Uterus (tissue), 3 donors: ENCODE measurements at regions not wholly inside any gene's neighbourhood (a gene's known extent, or its start where the extent isn't known, plus 50 kb on each side); places are given as distances from the start of the nearest gene placed in this dataset.

Experiments used
- DNase-seq, 2 donors: peaks; one replicate each; pipeline ENCODE4 v3.0.0-alpha.2; 2019 to 2020
- H3K27ac ChIP-seq, 2 donors: fragments of 200-600 bp; sonication (generic); 1 replicate in 1 of 2; 2 replicates in 1 of 2; pipeline ENCODE4 v1.5.1; 2016 to 2018
- H3K27me3 ChIP-seq, 2 donors: fragments of 200-600 bp; sonication (generic); one replicate each; pipeline ENCODE4 v1.5.1; 2018 to 2019; ENCODE audit warnings: control low read depth in 1 of 2
- H3K36me3 ChIP-seq, 2 donors: fragments of 200-600 bp; sonication (generic); one replicate each; pipeline ENCODE4 v1.5.1; 2019; ENCODE audit warnings: control low read depth in 1 of 2
- H3K4me1 ChIP-seq, 2 donors: fragments of 200-600 bp; sonication (generic); one replicate each; pipeline ENCODE4 v1.5.1; 2018 to 2019; ENCODE audit warnings: control low read depth in 1 of 2
- H3K4me3 ChIP-seq, 2 donors: fragments of 200-600 bp; sonication (generic); 1 replicate in 1 of 2; 2 replicates in 1 of 2; pipeline ENCODE4 v1.5.1; 2018 to 2019; ENCODE audit warnings: mild to moderate bottlenecking in 1 of 2
- H3K9me3 ChIP-seq, 2 donors: fragments of 200-600 bp; sonication (generic); one replicate each; pipeline ENCODE4 v1.5.1; 2019; ENCODE audit warnings: control low read depth in 1 of 2
- CTCF ChIP-seq, 4 experiments: fragments of 200-600 bp in 2 of 4; fragments of 450-650 bp in 2 of 4; sonication (generic) in 2 of 4; IDR thresholded peaks; one replicate each; pipeline ENCODE4 v1.5.1; 2016 to 2019; ENCODE audit warnings: antibody characterized with exemption in 4 of 4, mild to moderate bottlenecking in 2 of 4, moderate library complexity in 1 of 4
- POLR2A ChIP-seq, 2 donors: fragments of 450-650 bp; IDR thresholded peaks; one replicate each; pipeline ENCODE4 v1.6.1; 2016; ENCODE audit warnings: antibody characterized with exemption in 2 of 2, mild to moderate bottlenecking in 1 of 2, moderate library complexity in 1 of 2
- intact Hi-C: fragments of 100-400 bp; cut with DNase I; formaldehyde crosslinking; loops from one replicate; pipeline ENCODE4 v1.15.1; 2023; ENCODE audit warnings: low total_unique reads
- donor health status: DM: yes; HTN: yes; CAD: no.

- DNase-seq = no peak
- TF ChIP-seq CTCF (IDR thresholded peaks at IDR 0.05) (no peak), POLR2A (IDR thresholded peaks at IDR 0.05) (no peak)
- Histone ChIP-seq H3K27ac (no peak overlapping the region), H3K4me1 (no peaks in the 10 kb centered on the region), H3K4me3 (no peak overlapping the region), H3K9me3 (no peaks in the 10 kb centered on the region), H3K27me3 (no peaks in the 10 kb centered on the region), H3K36me3 (no peaks in the 10 kb centered on the region)
- intact Hi-C loops = no loop called here
Measured at GRCh38 chr2:129759472-129760010, 219.9 kb upstream of the RAB6C start.

- DNase-seq = no peak
- no peak overlapping the region for H3K27ac ChIP-seq
- H3K9me3 ChIP-seq = no peaks in the 10 kb centered on the region
- H3K36me3 ChIP-seq = no peaks in the 10 kb centered on the region
- H3K27me3 ChIP-seq = no peaks in the 10 kb centered on the region
- no peaks in the 10 kb centered on the region for H3K4me1 ChIP-seq
- no peak overlapping the region for H3K4me3 ChIP-seq
- intact Hi-C loops = no loop called here
- no peak for TF ChIP-seq POLR2A (IDR thresholded peaks at IDR 0.05)
- TF ChIP-seq CTCF (IDR thresholded peaks at IDR 0.05) = no peak
Measured at GRCh38 chr2:129760669-129761068, 218.8 kb upstream of the RAB6C start.

DNA sequence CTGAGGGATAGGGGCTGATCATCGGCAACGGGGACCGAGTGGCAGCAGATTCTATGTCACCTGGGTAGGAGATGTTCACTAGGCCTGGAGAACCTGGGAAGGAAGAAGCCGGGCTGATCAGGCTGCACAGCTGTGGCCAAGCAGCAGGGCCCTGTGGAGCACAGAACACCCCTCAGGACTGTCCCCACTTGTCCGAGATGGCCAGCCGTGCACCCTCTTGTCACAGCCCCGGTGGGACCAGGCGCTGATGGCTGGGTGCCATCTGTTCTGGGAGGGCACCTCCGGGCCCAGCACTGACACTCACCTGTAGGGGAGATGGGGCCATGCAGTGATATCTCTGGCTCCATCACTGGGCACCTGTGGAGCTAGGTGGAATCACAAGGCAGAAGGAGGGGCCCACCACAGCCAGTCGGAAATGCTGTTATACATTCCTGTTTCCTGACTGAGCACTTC lies 217.9 kb upstream of the RAB6C start:
- TF ChIP-seq POLR2A (IDR thresholded peaks at IDR 0.05) (no peak), CTCF (IDR thresholded peaks at IDR 0.05) (no peak)
- intact Hi-C loops = no loop called here
- no peak overlapping the region for H3K4me3 ChIP-seq

DNA sequence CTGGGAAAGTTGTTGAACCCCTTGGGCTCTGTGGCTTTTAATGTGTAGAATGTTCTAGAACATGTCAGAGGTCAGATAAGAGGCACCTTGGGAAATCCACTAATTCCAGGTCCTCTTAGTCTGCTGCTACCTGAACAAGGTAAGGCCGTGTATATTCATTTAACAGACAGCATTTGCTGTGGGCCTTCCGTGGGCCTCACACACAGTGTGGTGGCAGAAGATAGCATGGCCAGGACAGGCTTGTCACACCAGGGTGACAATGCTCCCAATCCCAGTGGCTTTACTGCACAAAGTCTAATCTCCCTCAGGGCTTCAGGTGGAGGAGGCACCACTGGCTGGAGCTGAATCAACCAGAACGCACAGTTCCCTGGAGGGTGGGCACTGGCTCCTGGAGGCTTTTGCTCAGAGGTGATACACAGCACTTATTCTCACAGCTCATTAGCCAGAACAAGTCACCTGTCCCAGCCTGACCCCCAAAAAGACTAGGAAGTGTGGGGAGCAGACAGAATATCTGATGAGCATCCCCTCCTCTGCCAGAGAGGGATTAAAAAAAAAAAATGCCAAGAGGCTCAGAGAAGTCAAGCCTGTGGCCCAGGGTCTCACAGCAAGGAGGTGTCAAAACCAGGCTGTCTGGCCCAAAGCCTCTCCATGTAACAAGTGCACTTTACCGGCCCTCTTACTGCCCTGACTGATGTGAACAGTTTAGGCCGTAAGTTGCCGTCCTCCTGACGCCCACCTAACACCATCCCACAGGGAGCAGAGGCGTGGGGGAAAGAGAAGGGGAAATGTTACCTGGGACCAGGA lies 216.9 kb upstream of the RAB6C start:
- intact Hi-C loops = no loop called here
- Histone ChIP-seq H3K27me3 (no peaks in the 10 kb centered on the region), H3K4me1 (no peaks in the 10 kb centered on the region), H3K4me3 (no peak overlapping the region), H3K36me3 (no peaks in the 10 kb centered on the region), H3K9me3 (no peaks in the 10 kb centered on the region), H3K27ac (no peak overlapping the region)
- TF ChIP-seq POLR2A (IDR thresholded peaks at IDR 0.05) = no peak
- TF ChIP-seq CTCF (IDR thresholded peaks at IDR 0.05) = no peak
- DNase-seq = no peak

More for the DNA sequence above, 217.9 kb upstream of the RAB6C start:
- Histone ChIP-seq H3K27ac (no peak overlapping the region), H3K36me3 (no peaks in the 10 kb centered on the region), H3K9me3 (no peaks in the 10 kb centered on the region), H3K27me3 (no peaks in the 10 kb centered on the region), H3K4me1 (no peaks in the 10 kb centered on the region)
- no peak for DNase-seq

DNA sequence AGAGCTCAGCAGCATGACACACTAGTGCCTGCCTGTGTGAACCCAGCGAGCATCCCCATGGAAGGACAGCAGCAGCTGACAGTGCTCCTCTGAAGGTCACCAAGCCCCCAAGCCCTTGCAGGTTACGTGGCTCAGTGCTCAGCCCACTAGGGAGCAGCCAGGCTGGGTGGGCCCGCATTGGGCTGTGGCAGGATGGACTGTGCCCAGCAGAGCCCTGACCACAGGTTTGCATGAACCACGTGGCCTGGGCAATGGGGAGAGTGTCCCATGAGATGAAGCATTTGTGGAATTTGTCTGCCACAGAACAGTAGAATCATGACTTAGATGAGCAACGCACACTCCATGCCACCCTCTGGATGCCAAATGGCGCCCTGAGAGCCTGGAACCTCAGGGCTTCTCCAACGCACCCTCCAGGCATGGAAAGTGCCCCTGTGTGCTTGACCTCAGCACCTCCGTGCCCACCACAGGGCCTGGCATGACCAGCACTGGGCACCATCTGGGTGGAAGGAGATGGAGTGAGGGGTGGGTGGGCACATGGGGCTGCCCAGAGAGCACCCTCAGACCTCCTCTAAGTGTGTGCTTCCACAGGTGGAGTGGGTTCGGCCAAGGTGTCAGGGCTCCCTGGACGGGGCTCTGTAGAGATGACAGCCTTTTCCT lies 216.1 kb upstream of the RAB6C start:
- no peaks in the 10 kb centered on the region for H3K4me1 ChIP-seq
- no peak for DNase-seq
- intact Hi-C loops = no loop called here
- no peak overlapping the region for H3K4me3 ChIP-seq
- H3K36me3 ChIP-seq = no peaks in the 10 kb centered on the region
- no peak overlapping the region for H3K27ac ChIP-seq
- TF ChIP-seq CTCF (IDR thresholded peaks at IDR 0.05) = no peak
- no peak for TF ChIP-seq POLR2A (IDR thresholded peaks at IDR 0.05)
- no peaks in the 10 kb centered on the region for H3K27me3 ChIP-seq
- H3K9me3 ChIP-seq = no peaks in the 10 kb centered on the region
